Activated CD8-positive, alpha-beta T cell treated with anti-CD3 and anti-CD28 coated beads, Interleukin-2, amount 10 ng/mL, durations not matched to agents 7 days and 5 days (primary cell): ENCODE measurements at regions not wholly inside any gene's neighbourhood (a gene's known extent, or its start where the extent isn't known, plus 50 kb on each side); places are given as distances from the start of the nearest gene placed in this dataset.
"Not testable (repeated sequence)": the region's sequence is repeated elsewhere in the genome, so short reads cannot be mapped to it uniquely, and the experiment has no call there.

Source experiments
- ATAC-seq: fragments of 150-1000 bp; cut with Tn5 transposase; one replicate; pipeline ENCODE4 v1.10.0; 2021; ENCODE audit warnings: moderate library complexity
- CTCF ChIA-PET: fragments of 350-600 bp; sonication (Branson Sonifier 250); formaldehyde crosslinking; loops from one replicate; lab custom pipeline; 2021; ENCODE audit warnings: antibody characterized with exemption; lab: Charles Lee
- POLR2A ChIA-PET: fragments of 350-600 bp; sonication (Branson Sonifier 250); formaldehyde crosslinking; loops from one replicate; lab custom pipeline; 2021; ENCODE audit warnings: antibody characterized with exemption; lab: Charles Lee
- DNase-seq: peaks from one replicate; pipeline ENCODE4 v3.0.0-alpha.2; 2020
- H3K27ac Mint-ChIP-seq: one replicate; pipeline ENCODE4 v1.8.0; 2021; ENCODE audit warnings: mild to moderate bottlenecking, mixed read lengths
- H3K27me3 Mint-ChIP-seq: one replicate; pipeline ENCODE4 v1.8.0; 2021; ENCODE audit warnings: low read depth, mixed read lengths
- H3K36me3 Mint-ChIP-seq: one replicate; pipeline ENCODE4 v1.8.0; 2021; ENCODE audit warnings: low read depth, mixed read lengths
- H3K4me1 Mint-ChIP-seq: one replicate; pipeline ENCODE4 v1.8.0; 2021; ENCODE audit warnings: low read depth, mixed read lengths
- H3K4me3 Mint-ChIP-seq: one replicate; pipeline ENCODE4 v1.8.0; 2021; ENCODE audit warnings: mild to moderate bottlenecking, mixed read lengths
- H3K9me3 Mint-ChIP-seq: one replicate; pipeline ENCODE4 v1.8.0; 2022; ENCODE audit warnings: mixed read lengths; ENCODE audit not compliant: insufficient read depth

DNA sequence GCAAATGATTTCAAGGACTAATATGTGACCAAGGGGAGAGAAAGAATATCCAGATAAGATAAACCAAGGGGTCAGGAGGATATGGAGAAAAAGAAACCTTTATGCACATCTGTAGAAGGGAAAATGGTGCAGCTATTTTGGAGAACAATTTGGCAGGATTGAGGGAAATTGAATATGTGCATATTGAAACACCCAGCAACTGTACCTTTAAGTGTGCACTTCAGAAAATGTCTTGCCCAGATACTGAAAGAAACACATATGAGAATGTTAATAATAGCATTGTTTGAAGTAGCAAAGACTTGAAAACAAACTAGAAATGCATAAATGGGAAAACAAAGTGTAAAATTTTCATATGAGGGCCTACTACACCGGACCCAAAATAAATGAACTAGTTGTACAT, 599.6 kb downstream of the PSAT1 start:
- Mint-ChIP-seq H3K9me3 (no peaks in the 10 kb centered on the region), H3K27me3 (no peaks in the 10 kb centered on the region), H3K4me1 (no peaks in the 10 kb centered on the region), H3K4me3 (no peak overlapping the region), H3K27ac (no peak overlapping the region), H3K36me3 (no peaks in the 10 kb centered on the region)
- ChIA-PET POLR2A (no interaction called here), CTCF (no interaction called here)
- ATAC-seq (no peak), DNase-seq (no peak)

DNA sequence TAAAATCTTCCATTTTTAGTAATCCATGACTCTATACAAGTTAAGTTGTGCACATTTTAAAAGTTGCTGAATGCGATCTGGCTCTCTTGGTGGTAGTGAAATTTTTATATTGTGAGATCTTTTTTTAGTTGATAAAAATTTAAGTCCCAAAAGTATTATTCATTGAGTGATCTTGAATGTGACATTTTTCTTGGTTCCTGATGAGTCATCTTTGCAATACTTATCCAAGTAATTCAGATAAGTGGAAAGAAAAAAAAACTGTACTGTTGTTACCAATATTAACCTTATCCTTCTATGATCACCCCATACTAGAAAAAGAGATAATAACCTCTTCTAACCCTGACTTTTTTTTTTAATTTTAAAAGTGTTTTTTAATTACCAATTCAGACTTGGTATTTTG, 601.3 kb downstream of the PSAT1 start:
- CTCF ChIA-PET = no interaction called here
- POLR2A ChIA-PET = no interaction called here

DNA sequence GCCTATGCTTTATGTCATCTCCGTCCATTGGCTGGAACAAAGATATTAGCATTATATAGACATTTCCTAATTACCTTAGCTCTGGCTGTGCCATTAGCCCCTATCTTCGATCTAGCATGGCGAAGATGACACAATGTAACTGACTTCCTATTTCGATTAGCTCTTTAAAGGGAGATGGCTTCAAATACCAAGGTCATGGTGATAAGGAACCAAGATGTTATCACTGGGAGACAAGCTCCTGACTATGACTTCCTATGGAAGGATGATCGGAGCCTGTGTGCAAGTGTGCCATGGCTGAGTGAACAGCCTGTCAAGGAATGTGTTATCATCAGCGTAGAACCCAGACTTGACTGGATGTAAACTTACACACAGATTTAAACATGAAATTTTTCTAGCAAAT, 602.1 kb downstream of the PSAT1 start:
- POLR2A ChIA-PET = no interaction called here
- ATAC-seq (no peak), DNase-seq (no peak)
- Mint-ChIP-seq H3K4me3 (no peak overlapping the region), H3K9me3 (no peaks in the 10 kb centered on the region), H3K4me1 (no peaks in the 10 kb centered on the region), H3K27me3 (no peaks in the 10 kb centered on the region), H3K27ac (no peak overlapping the region), H3K36me3 (no peaks in the 10 kb centered on the region)
- CTCF ChIA-PET = no interaction called here

More for the DNA sequence above, 601.3 kb downstream of the PSAT1 start:
- DNase-seq = no peak
- ATAC-seq = no peak
- H3K4me3 Mint-ChIP-seq = no peak overlapping the region
- H3K9me3 Mint-ChIP-seq = no peaks in the 10 kb centered on the region
- no peaks in the 10 kb centered on the region for H3K36me3 Mint-ChIP-seq
- H3K27me3 Mint-ChIP-seq = no peaks in the 10 kb centered on the region
- no peak overlapping the region for H3K27ac Mint-ChIP-seq
- H3K4me1 Mint-ChIP-seq = no peaks in the 10 kb centered on the region

DNA sequence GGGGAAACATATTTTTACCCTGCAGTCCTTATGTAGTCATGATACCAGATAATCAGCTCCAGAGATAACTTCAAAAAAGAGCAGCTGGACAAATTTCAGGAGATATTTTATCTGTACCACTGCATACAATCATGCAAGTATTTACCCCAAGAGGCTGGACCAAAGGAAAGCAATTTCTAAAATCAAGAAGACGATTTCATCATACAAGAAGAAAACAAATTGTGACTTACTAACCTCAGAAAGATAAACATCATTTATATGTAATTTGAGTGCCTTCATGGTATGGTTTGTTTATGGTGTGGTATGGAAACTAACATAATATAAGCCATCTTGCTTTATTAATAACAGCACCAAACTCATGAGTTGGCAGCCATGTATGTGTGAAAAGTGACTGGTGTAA, 603.6 kb downstream of the PSAT1 start:
- ChIA-PET POLR2A (no interaction called here), CTCF (no interaction called here)
- Mint-ChIP-seq H3K4me1 (no peaks in the 10 kb centered on the region), H3K27me3 (no peaks in the 10 kb centered on the region), H3K36me3 (no peaks in the 10 kb centered on the region), H3K9me3 (no peaks in the 10 kb centered on the region), H3K4me3 (no peak overlapping the region), H3K27ac (no peak overlapping the region)
- DNase-seq (no peak), ATAC-seq (no peak)

DNA sequence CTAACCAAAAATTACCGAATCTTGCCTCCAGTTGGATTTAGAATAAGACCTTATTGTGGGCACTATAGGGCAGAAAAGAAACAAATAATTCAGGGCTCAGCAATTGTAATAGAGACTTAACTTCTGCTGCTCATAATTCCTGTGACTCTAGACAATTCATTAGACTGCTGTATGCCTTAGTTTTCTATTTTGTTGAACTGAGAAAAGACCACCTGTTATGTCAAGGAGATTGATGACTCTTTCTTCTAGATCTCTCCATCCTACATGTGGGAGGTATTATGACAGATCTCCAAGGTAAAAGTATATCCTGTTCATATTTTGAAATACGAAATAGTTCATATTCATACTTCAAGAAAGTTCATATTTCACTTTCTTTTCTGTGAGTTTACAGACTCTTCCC, 605.1 kb downstream of the PSAT1 start:
- ChIA-PET CTCF (no interaction called here), POLR2A (no interaction called here)
- Mint-ChIP-seq H3K4me1 (no peaks in the 10 kb centered on the region), H3K36me3 (no peaks in the 10 kb centered on the region), H3K27me3 (no peaks in the 10 kb centered on the region), H3K9me3 (no peaks in the 10 kb centered on the region), H3K27ac (no peak overlapping the region), H3K4me3 (no peak overlapping the region)
- DNase-seq = no peak
- ATAC-seq = no peak

DNA sequence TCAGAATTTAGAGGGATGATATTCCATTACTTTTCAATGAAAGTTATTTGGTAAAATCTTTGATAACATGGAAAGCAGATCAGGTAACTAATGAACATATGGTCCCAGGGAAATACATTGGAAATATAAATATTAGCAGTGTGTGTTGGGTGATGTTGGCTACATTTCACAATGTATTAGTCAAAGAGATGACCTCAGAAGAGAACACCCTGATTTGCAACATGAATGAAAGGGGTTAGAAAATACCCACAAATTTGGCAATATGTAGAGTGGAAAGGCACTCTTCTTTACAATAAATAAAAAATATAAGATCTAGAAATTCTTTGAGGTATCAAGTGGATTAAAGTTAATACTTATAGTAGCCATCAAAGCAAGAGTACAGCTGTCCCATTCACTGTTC, 606.7 kb downstream of the PSAT1 start:
- Mint-ChIP-seq H3K4me3 (no peak overlapping the region), H3K27me3 (no peaks in the 10 kb centered on the region), H3K36me3 (no peaks in the 10 kb centered on the region), H3K27ac (no peak overlapping the region), H3K9me3 (no peaks in the 10 kb centered on the region), H3K4me1 (no peaks in the 10 kb centered on the region)
- no peak for DNase-seq
- no peak for ATAC-seq
- ChIA-PET CTCF (no interaction called here), POLR2A (no interaction called here)

DNA sequence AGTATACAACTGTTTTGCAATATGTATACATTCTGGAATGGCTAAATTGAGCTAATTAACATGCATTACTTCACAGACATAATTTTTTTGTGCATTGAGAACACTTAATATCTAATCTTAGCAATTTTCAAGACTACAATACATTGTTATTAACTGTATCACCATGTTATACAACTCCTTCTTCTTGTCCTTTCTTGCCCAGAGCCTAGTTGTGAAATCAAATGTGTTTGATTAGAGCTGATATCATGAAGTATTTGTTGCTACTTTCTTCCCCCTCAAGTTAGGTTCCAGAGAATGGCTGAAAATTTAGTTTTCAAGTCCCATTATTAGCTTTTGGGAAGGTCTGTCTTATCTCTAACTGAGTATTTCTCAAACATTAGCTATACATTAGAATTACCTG, 607.8 kb downstream of the PSAT1 start:
- Mint-ChIP-seq H3K4me1 (no peaks in the 10 kb centered on the region), H3K36me3 (no peaks in the 10 kb centered on the region), H3K4me3 (no peak overlapping the region), H3K27ac (no peak overlapping the region), H3K9me3 (no peaks in the 10 kb centered on the region), H3K27me3 (no peaks in the 10 kb centered on the region)
- POLR2A ChIA-PET = no interaction called here
- no peak for ATAC-seq
- DNase-seq = no peak
- CTCF ChIA-PET = no interaction called here

DNA sequence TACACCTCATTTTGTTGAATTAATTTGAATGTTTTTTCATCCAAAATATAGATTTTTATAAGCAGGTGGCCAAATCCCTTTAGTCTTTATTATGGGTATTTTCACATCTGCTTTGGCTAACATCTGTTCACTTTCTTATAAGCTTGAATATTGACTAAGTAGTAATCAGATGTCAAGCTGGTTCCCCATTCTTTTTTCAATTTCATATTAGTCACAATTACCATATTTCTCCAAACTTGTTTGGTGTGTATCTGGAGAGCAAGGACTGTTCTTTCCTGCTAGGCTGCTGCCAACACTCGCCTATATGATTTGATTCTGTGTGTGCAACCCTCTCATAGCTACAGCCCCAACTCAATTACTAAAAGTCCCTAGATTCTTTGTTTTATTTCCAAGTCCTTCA, 608.5 kb downstream of the PSAT1 start:
- Mint-ChIP-seq H3K4me3 (no peak overlapping the region), H3K27me3 (no peaks in the 10 kb centered on the region), H3K27ac (no peak overlapping the region), H3K36me3 (no peaks in the 10 kb centered on the region), H3K4me1 (no peaks in the 10 kb centered on the region), H3K9me3 (no peaks in the 10 kb centered on the region)
- ATAC-seq (no peak), DNase-seq (no peak)
- CTCF ChIA-PET = interaction anchor here (0.6 kb wide), 1 partner anchor 10 kb away, joined by 3 read pairs; no protein-coding TSS in a partner anchor
- POLR2A ChIA-PET = no interaction called here

DNA sequence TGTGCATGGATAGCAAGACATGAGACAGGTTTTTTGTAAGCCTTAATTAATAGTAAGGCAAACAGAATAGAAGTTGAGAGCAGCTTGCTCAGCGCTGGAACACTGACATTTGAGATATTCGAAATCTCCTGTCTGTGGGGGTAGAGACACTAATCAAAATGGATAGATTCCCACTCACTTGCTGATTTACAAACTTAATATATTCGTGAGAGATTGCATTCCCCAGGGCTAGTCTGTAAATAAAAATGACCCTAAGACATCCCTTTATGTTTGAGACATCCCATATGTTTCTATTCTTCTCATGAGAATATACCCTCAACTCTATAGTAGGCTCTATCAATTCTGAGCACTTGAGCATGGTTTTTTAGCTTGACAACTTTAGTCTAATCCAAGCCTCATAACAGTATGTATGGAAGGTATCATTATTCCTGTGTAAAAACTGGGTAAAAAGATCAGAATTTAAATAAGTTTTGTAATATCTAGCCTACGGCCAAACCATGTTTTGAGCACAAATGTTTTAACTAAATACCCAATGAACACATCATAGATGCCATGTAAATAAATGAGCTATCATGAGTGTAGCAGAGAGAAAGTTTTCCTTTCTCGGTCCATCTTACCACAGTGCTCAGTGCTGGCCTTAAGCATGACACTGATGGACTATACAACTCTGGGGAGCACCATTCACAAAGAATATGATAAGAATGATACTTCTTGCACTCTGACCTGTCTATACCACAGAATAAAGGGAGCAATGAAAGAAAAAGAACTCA, 609.2 kb downstream of the PSAT1 start:
- ChIA-PET POLR2A (no interaction called here), CTCF (no interaction called here)
- no peaks in the 10 kb centered on the region for H3K4me1 Mint-ChIP-seq
- H3K27ac Mint-ChIP-seq = no peak overlapping the region
- no peak overlapping the region for H3K4me3 Mint-ChIP-seq
- no peaks in the 10 kb centered on the region for H3K36me3 Mint-ChIP-seq
- DNase-seq (no peak), ATAC-seq (no peak)
- H3K27me3 Mint-ChIP-seq = no peaks in the 10 kb centered on the region
- H3K9me3 Mint-ChIP-seq = no peaks in the 10 kb centered on the region

DNA sequence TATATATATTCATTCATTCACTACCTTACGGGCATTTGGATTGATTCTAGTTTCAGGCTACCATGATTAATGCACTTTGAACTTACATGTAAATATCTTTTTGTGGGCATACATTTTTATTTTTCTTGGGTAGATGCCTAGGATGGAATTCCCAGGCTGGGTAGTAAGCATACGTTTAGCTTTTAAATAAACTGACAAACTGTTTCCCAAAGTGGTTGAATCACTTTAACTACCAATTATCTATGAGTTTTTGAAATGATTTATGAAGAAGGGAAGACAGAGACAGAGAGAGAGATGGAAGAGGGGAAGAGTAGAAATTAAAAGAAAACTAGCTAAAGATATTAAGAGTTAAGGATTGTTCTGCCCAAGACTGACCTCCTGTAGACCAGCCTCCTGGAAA, 612.6 kb downstream of the PSAT1 start:
- ATAC-seq (no peak), DNase-seq (no peak)
- Mint-ChIP-seq H3K36me3 (no peaks in the 10 kb centered on the region), H3K27ac (no peak overlapping the region), H3K4me1 (no peaks in the 10 kb centered on the region), H3K4me3 (no peak overlapping the region), H3K9me3 (no peaks in the 10 kb centered on the region), H3K27me3 (no peaks in the 10 kb centered on the region)
- ChIA-PET POLR2A (no interaction called here), CTCF (no interaction called here)

DNA sequence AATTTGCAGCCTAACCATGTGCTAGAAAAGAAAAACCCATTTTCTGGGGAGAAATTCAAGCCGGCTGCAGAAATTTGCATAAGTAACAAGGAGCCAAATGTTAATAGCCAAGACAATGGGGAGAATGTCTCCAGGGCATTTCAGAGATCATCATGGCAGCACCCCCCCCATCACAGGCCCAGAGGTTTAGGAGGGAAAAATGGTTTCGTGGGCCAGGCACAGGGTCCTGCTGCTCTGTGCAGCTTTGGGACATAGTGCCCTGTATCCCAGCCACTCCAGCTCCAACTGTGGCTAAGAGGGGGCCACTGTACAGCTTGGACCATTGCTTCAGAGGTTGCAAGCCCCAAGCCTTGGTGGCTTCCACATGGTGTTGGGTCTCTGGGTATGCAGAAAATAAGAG, 620.0 kb downstream of the PSAT1 start:
- ATAC-seq, H3K9me3 Mint-ChIP-seq, H3K4me1 Mint-ChIP-seq, CTCF ChIA-PET, DNase-seq, H3K27me3 Mint-ChIP-seq, POLR2A ChIA-PET, H3K27ac Mint-ChIP-seq, H3K36me3 Mint-ChIP-seq, H3K4me3 Mint-ChIP-seq: not testable (repeated sequence)

DNA sequence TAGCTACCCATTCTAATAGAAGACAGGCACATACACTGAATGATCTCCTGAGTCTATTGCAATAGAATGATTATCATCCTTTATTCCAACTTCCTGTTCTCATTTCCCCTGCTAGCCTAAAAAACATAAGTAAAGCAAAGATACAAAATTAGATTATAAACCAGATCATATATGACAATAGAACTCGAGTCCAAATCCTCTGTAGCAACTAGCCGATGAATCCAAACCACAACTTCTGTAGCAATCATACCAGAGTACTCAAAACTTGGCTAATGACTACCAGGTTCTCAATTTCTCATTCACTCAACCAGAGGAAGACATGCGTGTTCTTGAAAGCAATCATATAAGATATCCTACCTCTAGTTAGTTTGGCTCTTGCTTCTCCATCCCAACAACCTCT, 622.1 kb downstream of the PSAT1 start:
- peaks cover 4% of the 10 kb centered on the region for H3K9me3 Mint-ChIP-seq
- H3K27me3 Mint-ChIP-seq = no peaks in the 10 kb centered on the region
- ChIA-PET CTCF (no interaction called here), POLR2A (no interaction called here)
- no peak overlapping the region for H3K4me3 Mint-ChIP-seq
- ATAC-seq (no peak), DNase-seq (no peak)
- no peak overlapping the region for H3K27ac Mint-ChIP-seq
- no peaks in the 10 kb centered on the region for H3K36me3 Mint-ChIP-seq
- no peaks in the 10 kb centered on the region for H3K4me1 Mint-ChIP-seq

DNA sequence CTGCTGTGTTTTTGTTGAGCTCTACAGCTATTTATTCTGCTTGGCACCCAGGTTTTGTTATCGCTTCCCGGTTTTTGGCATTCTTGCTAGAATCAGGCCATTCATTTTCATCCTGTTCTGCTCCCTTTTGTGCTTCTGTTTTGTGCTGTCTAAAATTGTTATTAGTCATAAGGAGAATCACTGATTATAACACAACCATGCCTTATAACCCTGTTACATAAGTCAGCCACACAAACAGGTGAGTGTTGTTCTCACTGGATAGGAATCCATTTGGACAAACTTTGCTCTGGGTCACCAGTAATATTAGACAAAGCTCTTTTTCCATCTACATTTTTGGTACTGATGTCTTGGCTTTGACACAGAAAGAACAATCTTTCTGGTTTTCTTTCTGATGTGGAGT, 622.8 kb downstream of the PSAT1 start:
- Mint-ChIP-seq H3K9me3 (peaks cover 4% of the 10 kb centered on the region), H3K4me1 (no peaks in the 10 kb centered on the region), H3K27me3 (no peaks in the 10 kb centered on the region), H3K4me3 (no peak overlapping the region), H3K36me3 (no peaks in the 10 kb centered on the region), H3K27ac (no peak overlapping the region)
- POLR2A ChIA-PET = no interaction called here
- CTCF ChIA-PET = no interaction called here
- ATAC-seq = no peak
- DNase-seq = no peak
